ENCODE measurements at regions not wholly inside any gene's neighbourhood (a gene's known extent, or its start where the extent isn't known, plus 50 kb on each side); places are given as distances from the start of the nearest gene placed in this dataset.

- Histone ChIP-seq H3K27me3 (ENCODE audit: control insufficient read depth, insufficient read depth, low read length) (no peaks in the 10 kb centered on the region), H3K36me3 (ENCODE audit: control insufficient read depth, insufficient read depth, low read length) (no peaks in the 10 kb centered on the region), H3K27ac (ENCODE audit: low read length) (no peak overlapping the region), H3K4me3 (ENCODE audit: low read depth in 2 of 2, low read length in 2 of 2) (no peak overlapping the region), H3K9me3 (ENCODE audit: control insufficient read depth, insufficient read depth, low read depth, low read length) (peaks cover 8% of the 10 kb centered on the region; the same call in 1 of the 2 replicates), H3K4me1 (ENCODE audit: control insufficient read depth, insufficient read depth, low read length) (no peaks in the 10 kb centered on the region)
- in situ Hi-C loops (cut with HindIII; ENCODE audit: low pct_unique_long_range_greater_than_20kb, low sequenced_read_pairs): no loop called here
- ATAC-seq (no peak), DNase-seq (ENCODE audit: low read depth, low spot score) (no peak)
- ChIA-PET POLR2A (no interaction called here), CTCF (no interaction called here)
- intact Hi-C loops (cut with micrococcal nuclease; ENCODE audit: unreplicated experiment): no loop called here
- no peak for TF ChIP-seq SIN3A (IDR thresholded peaks at IDR 0.05; ENCODE audit: borderline replicate concordance, insufficient read depth, low read depth, low read length)
- TF ChIP-seq CTCF (IDR thresholded peaks at IDR 0.05): no peak
- no peak for TF ChIP-seq POLR2AphosphoS5 (IDR thresholded peaks at IDR 0.05; ENCODE audit: low read depth, low read length)
- no peak for TF ChIP-seq REST (IDR thresholded peaks at IDR 0.05; ENCODE audit: insufficient read depth in 1 of 2, low read depth in 2 of 2, low read length in 1 of 2)
- TF ChIP-seq TCF7L2 (IDR thresholded peaks at IDR 0.05; ENCODE audit: low read depth, low read length): no peak
- BruUV-seq (replicated peaks): no TSS peak
Measured at GRCh38 chr10:4470231-4470835, 355.7 kb upstream of the AKR1E2 start.

- Histone ChIP-seq H3K4me1 (ENCODE audit: control insufficient read depth, insufficient read depth, low read length) (no peaks in the 10 kb centered on the region), H3K27me3 (ENCODE audit: control insufficient read depth, insufficient read depth, low read length) (no peaks in the 10 kb centered on the region), H3K9me3 (ENCODE audit: control insufficient read depth, insufficient read depth, low read depth, low read length) (peaks cover 8% of the 10 kb centered on the region; the same call in 1 of the 2 replicates), H3K4me3 (ENCODE audit: low read depth in 2 of 2, low read length in 2 of 2) (no peak overlapping the region), H3K36me3 (ENCODE audit: control insufficient read depth, insufficient read depth, low read length) (no peaks in the 10 kb centered on the region), H3K27ac (ENCODE audit: low read length) (no peak overlapping the region; the same call in 1 of the 2 replicates)
- POLR2A ChIA-PET: no interaction called here
- in situ Hi-C loops (cut with HindIII; ENCODE audit: low pct_unique_long_range_greater_than_20kb, low sequenced_read_pairs) (no loop called here), intact Hi-C loops (cut with micrococcal nuclease; ENCODE audit: unreplicated experiment) (no loop called here)
- no peak for ATAC-seq
- DNase-seq (ENCODE audit: low read depth, low spot score): no peak
- TF ChIP-seq POLR2AphosphoS5 (IDR thresholded peaks at IDR 0.05; ENCODE audit: low read depth, low read length) (no peak), TCF7L2 (IDR thresholded peaks at IDR 0.05; ENCODE audit: low read depth, low read length) (no peak), REST (IDR thresholded peaks at IDR 0.05; ENCODE audit: insufficient read depth in 1 of 2, low read depth in 2 of 2, low read length in 1 of 2) (no peak), SIN3A (IDR thresholded peaks at IDR 0.05; ENCODE audit: borderline replicate concordance, insufficient read depth, low read depth, low read length) (no peak)
- no TSS peak for BruUV-seq (replicated peaks)
- CTCF ChIA-PET: no interaction called here
Measured at GRCh38 chr10:4467481-4467880, 358.5 kb upstream of the AKR1E2 start.

Data from Panc1 (cell line).